ENCODE measurements at regions not wholly inside any gene's neighbourhood (a gene's known extent, or its start where the extent isn't known, plus 50 kb on each side); places are given as distances from the start of the nearest gene placed in this dataset.
"Not testable (repeated sequence)": the region's sequence is repeated elsewhere in the genome, so short reads cannot be mapped to it uniquely, and the experiment has no call there.

DNA sequence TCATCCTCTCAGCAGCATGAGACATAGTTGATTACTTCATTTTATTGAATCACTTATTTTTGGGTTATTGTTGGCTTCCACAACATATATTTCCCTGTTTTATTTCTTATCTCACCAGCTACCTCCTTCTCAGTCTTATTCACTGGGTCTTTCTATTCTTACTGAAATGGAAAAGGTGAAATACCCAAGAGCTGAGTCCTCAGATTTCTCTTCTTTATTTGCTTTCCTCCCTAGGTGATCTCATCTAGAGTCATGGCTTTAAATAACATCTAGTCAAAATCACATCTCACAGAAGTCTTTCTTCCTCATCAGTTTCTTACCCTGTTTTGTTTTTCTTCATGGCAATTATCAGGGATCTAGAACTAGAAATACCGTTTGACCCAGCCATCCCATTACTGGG lies 105.0 kb upstream of the RBBP8 start:
- DNase-seq: no peak

DNA sequence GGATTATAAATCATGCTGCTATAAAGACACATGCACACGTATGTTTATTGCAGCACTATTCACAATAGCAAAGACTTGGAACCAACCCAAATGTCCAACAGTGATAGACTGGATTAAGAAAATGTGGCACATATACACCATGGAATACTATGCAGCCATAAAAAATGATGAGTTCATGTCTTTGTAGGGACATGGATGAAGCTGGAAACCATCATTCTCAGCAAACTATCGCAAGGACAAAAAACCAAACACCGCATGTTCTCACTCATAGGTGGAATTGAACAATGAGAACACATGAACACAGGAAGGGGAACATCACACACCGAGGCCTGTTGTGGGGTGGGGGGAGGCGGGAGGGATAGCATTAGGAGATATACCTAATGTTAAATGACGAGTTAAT lies 104.5 kb upstream of the RBBP8 start:
- not testable (repeated sequence) for DNase-seq

- DNase-seq: peak; percentile 26
Measured at GRCh38 chr18:22829781-22830180, 103.3 kb upstream of the RBBP8 start.

DNA sequence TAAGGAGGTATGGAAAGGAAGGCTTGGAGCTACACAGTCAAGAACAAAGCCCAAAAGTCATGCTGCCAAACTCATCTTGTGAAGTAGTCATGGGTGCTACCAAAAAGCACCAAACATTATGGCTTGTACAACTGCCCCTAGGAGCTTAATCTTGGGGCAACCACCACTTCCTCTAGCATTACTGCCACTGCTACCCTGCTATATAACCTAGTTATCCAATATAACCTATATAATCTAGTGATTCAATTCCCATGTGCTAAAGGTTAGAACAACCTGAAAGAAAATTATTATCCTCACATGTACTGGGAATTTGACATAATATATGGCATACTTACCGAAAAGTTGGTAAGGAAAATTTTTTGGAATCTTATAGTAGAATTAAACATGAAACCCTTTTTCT lies 102.6 kb upstream of the RBBP8 start:
- no peak for DNase-seq

GRCh38 chr18:22831441-22831904 lies 101.7 kb upstream of the RBBP8 start:
- no peak for DNase-seq

- DNase-seq: no peak
Measured at GRCh38 chr18:22836932-22837331, 96.2 kb upstream of the RBBP8 start.

- no peak for DNase-seq
Measured at GRCh38 chr18:22838221-22838620, 94.9 kb upstream of the RBBP8 start.

DNA sequence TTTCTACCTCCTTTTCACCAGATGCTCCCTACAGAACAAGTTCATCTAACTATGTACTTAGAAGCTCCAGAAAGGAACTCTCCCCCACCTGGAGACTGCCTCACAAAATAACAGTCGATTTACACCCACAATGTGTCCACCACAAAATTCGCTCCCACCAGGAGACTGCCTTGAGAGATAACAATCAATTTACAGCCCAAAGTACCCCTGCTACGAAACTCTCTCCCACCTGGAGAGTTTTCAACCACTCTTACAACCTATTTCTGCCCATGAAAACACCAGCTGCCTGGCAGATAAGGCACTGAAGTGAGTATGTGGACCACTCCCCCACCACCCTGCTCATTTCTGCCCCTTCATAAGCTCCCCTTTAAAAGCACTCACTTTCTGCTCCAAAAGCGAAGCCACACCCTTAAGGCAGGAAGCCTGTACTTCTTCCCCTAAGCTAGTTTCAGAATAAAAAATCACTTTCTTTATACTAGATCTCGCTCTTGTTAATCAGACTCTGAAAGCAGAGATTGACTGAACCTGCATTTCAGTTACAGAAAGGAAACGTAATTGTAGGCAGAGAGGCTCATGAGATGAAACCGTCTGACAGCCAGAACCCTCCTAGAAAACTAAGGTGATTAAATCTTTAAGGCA lies 94.4 kb upstream of the RBBP8 start:
- DNase-seq: no peak

DNA sequence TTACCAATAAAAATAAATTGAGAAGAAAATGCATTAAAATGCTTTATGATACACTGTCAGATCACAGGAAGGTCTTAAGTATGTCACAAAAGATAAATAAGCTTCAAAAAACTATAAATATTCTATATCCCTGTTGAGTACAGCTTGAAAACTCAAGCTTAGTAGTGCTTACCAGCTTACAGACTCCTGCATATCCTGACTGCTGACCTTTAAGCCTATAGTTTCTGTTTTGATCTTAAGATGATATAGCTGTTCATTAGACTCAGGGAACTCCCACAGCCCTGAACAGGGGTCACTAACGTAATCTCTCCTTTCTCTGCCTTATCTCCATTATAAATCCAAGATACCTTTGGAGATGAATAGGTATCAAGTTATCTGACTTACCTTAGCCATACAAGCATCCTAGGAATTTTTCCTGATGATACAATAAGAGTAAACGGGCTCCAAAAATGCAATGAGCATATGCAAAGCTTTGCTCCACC lies 93.7 kb upstream of the RBBP8 start:
- DNase-seq: no peak

DNA sequence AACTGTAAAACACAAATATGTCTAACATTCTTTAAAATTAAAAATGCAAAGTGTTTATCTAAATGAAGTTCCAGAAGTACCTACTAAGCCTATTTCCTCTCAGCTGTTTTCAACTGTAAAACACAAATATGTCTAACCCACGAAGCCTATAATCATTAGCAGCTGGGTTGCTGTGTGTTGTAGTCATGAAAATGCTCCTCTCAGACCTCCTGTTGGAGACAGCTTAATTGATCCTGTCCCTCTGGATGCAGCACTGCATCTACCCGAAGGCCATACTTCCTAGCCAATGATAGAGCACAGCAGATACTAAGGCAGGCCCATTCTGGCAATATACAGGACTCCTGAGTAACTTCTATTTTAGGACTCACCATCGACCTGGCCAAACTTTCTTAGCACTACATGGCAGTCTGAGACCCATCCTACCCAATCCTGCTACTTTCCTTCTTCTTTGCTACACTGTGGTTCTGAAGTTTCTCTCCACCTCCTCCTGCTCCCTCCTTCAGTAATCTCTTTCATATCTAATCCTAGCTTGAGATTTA lies 92.5 kb upstream of the RBBP8 start:
- no peak for DNase-seq

DNA sequence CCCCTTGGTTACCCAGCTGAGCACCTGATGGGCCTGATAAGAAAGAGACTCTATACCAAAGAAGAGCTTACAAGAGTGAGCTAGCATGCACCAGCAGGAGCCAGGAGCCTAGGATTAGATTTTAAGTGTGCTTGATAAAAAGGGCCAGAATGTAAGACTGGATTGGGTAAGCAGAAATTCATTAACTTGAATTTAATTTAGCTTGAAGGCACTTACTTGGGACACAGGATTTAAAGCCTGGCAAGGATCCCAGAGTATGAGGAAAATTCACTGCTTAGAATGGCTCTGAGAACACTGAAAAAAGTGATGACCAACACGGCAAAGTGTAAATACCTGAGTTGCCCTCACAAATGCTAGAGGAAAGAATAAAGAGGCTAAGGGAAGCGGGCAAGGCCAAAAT lies 91.3 kb upstream of the RBBP8 start:
- DNase-seq: no peak

- DNase-seq: no peak
Measured at GRCh38 chr18:22844190-22844589, 88.9 kb upstream of the RBBP8 start.

GRCh38 chr18:22844628-22845027 lies 88.5 kb upstream of the RBBP8 start:
- DNase-seq: no peak

DNA sequence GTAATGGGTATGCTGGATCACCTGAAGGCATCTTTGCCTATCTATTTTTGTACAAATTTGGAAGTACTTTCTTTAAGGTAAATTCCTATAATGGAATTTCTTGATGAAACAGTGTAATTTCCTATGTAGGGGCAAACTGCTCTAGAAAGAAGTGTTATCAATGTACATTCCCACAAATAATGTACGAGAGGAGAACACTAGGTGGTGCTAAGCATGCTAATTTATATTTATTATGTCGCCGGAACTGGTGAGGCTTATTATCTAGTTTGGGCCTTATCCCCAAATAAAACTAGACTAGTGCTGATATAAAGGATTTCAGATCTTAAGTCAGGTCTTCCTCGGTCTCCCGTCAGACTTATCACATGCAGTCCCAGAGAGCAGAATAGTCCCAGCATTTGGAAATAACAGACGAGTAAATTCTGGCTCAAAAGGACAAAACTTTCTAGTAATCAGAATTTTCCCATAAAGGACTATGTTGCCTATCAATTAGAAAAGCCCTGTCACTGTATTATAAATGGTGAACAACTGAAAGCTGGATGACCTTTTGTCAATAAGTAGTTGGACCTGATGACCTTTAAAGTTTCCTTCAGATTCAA lies 86.9 kb upstream of the RBBP8 start:
- DNase-seq: no peak

DNA sequence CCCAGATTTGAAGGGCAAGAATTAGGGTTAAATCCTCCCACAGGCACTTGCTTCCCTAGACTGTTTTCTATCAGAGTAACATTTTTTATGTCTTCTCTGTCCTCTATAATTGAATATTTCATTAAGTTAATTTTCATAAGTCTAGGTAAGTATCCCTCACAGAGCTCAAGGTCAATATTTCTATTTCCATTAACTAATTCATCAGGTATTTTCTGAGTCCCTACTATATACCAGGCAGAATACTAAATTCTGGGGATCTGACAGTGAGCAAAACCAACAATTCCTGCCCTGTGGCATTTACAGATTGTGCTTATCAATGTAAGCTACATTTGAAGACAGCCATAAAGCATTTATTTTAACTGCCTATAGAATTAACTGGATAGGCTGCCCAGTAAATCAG lies 86.4 kb upstream of the RBBP8 start:
- no peak for DNase-seq

GRCh38 chr18:22847392-22847791 lies 85.7 kb upstream of the RBBP8 start:
- no peak for DNase-seq

DNA sequence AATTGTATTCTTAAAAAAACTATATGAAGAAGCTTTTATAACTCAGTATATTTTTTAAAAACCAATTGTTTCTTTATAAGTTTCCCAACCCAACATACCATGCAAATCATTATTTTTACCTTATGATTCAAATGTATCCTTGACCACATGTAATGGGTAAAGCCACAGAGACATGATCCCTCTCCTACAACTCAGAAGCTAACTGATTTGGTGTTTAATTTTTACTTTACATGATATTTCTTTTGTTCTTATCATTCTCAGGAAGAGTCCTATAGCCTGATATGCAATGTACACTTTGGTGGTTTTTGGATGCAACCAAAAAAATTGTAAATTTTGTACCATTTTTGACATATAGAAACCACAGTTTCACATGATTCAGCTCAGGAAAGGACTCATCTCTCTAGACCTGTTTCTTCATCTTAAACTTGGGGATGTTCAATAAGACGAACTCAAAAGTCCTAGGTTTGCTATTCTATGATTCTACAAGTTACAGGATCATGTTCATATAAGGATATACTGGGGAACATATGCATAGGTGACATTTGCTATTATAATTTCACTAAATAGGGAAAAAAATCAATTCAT lies 85.2 kb upstream of the RBBP8 start:
- DNase-seq: no peak

DNA sequence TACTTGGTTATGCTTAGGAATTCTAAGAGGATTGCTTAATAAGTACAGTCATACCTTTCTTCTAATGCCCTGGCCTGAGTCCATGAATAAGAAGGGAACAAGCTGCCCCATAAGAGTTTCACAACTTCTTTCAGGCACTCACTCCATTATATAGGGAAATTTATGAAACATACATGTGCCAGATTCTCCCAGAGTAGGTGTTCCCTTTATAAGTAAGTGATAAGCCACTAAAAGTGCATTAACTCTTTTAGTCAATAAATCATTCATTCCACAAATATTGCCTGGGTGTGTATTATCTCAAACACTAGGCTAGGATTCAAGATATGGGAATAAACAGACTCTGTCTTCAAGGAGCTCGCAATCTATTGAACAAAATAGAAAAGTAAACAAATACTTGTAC lies 84.5 kb upstream of the RBBP8 start:
- no peak for DNase-seq

DNA sequence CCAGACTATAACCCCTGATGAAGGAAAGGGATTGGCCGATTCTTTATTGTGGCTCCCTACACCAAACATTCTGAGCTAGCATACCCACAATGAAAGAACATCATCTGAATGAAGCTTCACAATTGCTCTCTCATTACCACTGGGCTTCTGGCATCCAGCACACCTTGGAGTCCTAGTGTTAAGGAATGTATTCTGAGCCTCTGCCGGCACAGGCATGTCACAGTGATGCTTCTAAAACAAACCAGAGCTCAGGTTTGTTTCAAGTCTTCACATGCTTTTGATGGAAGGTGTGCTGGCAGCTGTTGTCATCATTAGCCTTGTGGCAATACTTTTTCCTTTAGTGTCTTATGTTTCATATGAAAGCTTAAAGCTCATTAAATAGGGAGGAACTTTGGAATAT lies 76.3 kb upstream of the RBBP8 start:
- DNase-seq: no peak

DNA sequence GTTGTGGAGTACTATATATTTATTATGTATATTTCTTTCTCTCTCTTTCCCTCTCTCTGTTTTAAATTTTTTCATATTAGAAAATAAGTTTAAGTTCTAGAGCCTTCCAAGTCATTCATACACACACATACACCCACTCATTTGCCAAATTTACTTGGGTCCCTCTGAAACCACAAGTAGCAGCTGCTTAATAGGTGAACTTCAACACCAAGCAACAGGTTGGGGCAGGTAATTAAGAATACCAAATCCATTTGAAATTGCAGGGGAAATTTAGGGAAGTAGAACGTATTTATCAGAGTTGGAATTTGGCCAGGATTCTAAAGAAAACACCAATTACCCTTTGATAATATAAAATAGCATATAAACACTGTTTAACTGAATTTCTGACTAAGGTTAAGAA lies 75.0 kb upstream of the RBBP8 start:
- DNase-seq: no peak

- no peak for DNase-seq
Measured at GRCh38 chr18:22860807-22861206, 72.3 kb upstream of the RBBP8 start.

DNA sequence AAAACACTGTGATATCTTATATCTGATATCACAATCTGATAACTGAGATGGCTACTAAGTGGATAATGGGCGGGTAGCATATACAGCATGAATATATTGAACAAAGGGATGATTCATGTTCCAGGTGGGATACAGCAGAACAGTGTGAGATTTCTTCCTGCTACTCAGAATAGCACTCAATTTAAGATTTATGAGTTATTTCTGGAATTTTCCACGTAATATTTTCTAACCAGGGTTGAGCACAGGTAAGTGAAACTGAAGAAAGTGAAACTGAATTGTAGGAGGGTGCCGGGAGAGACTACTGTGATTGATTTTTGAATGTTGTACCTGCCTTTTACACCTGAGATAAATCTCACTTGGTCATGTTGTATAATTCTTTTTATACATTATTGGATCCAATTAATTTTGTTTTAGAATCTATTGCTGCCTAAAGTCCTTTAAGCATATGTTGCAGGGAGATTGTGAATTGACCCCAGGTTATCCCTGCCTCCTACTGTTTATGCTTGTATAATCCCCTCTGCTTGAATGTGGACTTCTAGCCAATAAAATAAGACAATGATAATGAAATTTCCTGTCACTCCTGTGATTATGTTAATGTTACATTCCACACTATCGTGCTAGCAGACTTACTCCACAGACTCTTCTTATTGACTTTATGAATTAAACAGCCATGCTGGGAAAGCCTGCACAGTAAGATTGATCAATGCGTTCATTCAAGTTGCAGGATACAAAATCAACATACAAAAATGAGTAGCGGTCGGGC lies 67.6 kb upstream of the RBBP8 start:
- DNase-seq: no peak

GRCh38 chr18:22868831-22869230 lies 64.3 kb upstream of the RBBP8 start:
- DNase-seq: no peak
